HepG2 (cell line): ENCODE measurements at regions not wholly inside any gene's neighbourhood (a gene's known extent, or its start where the extent isn't known, plus 50 kb on each side); places are given as distances from the start of the nearest gene placed in this dataset.

Source experiments
- ATAC-seq: fragments of 200-7000 bp; cut with Tn5 transposase; 3 replicates; pipeline ENCODE4 v1.9.1; 2020; ENCODE audit warnings: mild to moderate bottlenecking, moderate library complexity
- BruUV-seq: library from RNA; stranded (reverse); fragments of 400-500 nt; replicated peaks from 2 replicates; lab custom pipeline; 2021; lab: Mats Ljungman, UMichigan
- CTCF ChIA-PET: fragments of 300-600 bp; formaldehyde crosslinking; extraction: SDS; loops from one replicate; lab custom pipeline; 2021; ENCODE audit warnings: low total read pairs, inconsistent platforms, low intra/inter-chr PET ratio; lab: Yijun Ruan, JAX
- POLR2A ChIA-PET: fragments of 350-600 bp; sonication (Branson Sonifier 250); formaldehyde crosslinking; loops from one replicate; lab custom pipeline; 2020; ENCODE audit warnings: antibody characterized with exemption, inconsistent platforms; lab: Yijun Ruan, JAX
- DNase-seq: peaks from one replicate; pipeline ENCODE4 v3.0.0-alpha.2; 2015; ENCODE audit warnings: low spot score
- FAIRE-seq: peaks from 3 replicates; lab custom pipeline; 2011; peaks lifted over from hg19 to GRCh38; lab: Jason Lieb, UNC
- H2AFZ ChIP-seq: one replicate; pipeline ENCODE4 v1.6.1; 2011; ENCODE audit warnings: low read length, inconsistent platforms
- H3K27ac ChIP-seq: fragments of 300-600 bp; 3 replicates; pipeline ENCODE4 v1.8.0; 2011; ENCODE audit warnings: mixed run types, mild to moderate bottlenecking, mixed read lengths, low read length, inconsistent platforms; ENCODE audit not compliant: insufficient read depth; ENCODE audit errors: extremely low read length
- H3K27me3 ChIP-seq, 2 experiments: fragments of 200-600 bp in 1 of 2; 2 replicates in 1 of 2; 3 replicates in 1 of 2; pipeline versions ENCODE4 v1.6.0 to v1.8.0; 2011; ENCODE audit warnings: low read length in 2 of 2, mild to moderate bottlenecking in 2 of 2, moderate library complexity in 2 of 2, inconsistent platforms in 1 of 2; ENCODE audit not compliant: insufficient read depth in 2 of 2, control insufficient read depth in 1 of 2
- H3K36me3 ChIP-seq, 2 experiments: fragments of 200-600 bp in 1 of 2; replicated peaks in 1 of 2; 2 replicates in 1 of 2; 3 replicates in 1 of 2; pipeline versions ENCODE4 v1.5.1 to v1.8.0; 2011; ENCODE audit warnings: low read length in 2 of 2, inconsistent platforms in 1 of 2; ENCODE audit not compliant: insufficient read depth in 2 of 2, control insufficient read depth in 1 of 2
- H3K4me1 ChIP-seq: 2 replicates; pipeline ENCODE4 v1.5.1; 2012; ENCODE audit warnings: low read length, inconsistent platforms; ENCODE audit not compliant: insufficient read depth
- H3K4me2 ChIP-seq: 2 replicates; pipeline ENCODE4 v1.6.0; 2011; ENCODE audit warnings: low read depth, low read length, inconsistent platforms
- H3K4me3 ChIP-seq, 3 experiments: fragments of 200-600 bp in 1 of 3; sonication (generic), shearing (Covaris generic) in 1 of 3; replicated peaks in 1 of 3; 2 replicates each; pipeline ENCODE4 v1.5.1; 2011 to 2016; ENCODE audit warnings: low read length in 3 of 3, inconsistent platforms in 2 of 3, low read depth in 2 of 3, mild to moderate bottlenecking in 2 of 3, control low read depth in 1 of 3, mixed read lengths in 1 of 3; ENCODE audit not compliant: insufficient read depth in 1 of 3
- H3K79me2 ChIP-seq: one replicate; pipeline ENCODE4 v1.6.1; 2011; ENCODE audit warnings: low read length, inconsistent platforms; ENCODE audit not compliant: insufficient read depth
- H3K9ac ChIP-seq: 2 replicates; pipeline ENCODE4 v1.6.0; 2011; ENCODE audit warnings: mild to moderate bottlenecking, low read depth, low read length, inconsistent platforms; ENCODE audit not compliant: insufficient read depth
- H3K9me3 ChIP-seq: 2 replicates; pipeline ENCODE4 v1.5.1; 2012; ENCODE audit warnings: mild to moderate bottlenecking, low read length
- H4K20me1 ChIP-seq: 2 replicates; pipeline ENCODE4 v1.6.0; 2011; ENCODE audit warnings: inconsistent platforms, mild to moderate bottlenecking, low read length, moderate library complexity; ENCODE audit not compliant: insufficient read depth
- ASH2L ChIP-seq: fragments of 300-600, 200-600 bp; sonication (generic); IDR thresholded peaks from 2 replicates; pipeline ENCODE4 v1.7.0; 2017; ENCODE audit warnings: low read depth, mild to moderate bottlenecking, moderate library complexity, mixed read lengths, low read length; ENCODE audit not compliant: insufficient read length
- BHLHE40 ChIP-seq: IDR thresholded peaks from 2 replicates; pipeline ENCODE4 v1.6.1; 2011; ENCODE audit warnings: low read length, improper control_type of control experiment
- FOXA1 ChIP-seq, 2 experiments: fragments of 450-650 bp in 1 of 2; sonication (generic) in 1 of 2; formaldehyde crosslinking in 1 of 2; IDR thresholded peaks; 2 replicates each; pipeline versions ENCODE4 v1.4.0 to v1.6.1; 2016 to 2020; ENCODE audit warnings: missing genetic modification reagents in 1 of 2
- FOXK2 ChIP-seq: fragments of 450-650 bp; IDR thresholded peaks from 2 replicates; pipeline ENCODE4 v1.6.1; 2016
- HDAC1 ChIP-seq: sonication (generic); formaldehyde crosslinking; IDR thresholded peaks from 2 replicates; pipeline ENCODE4 v1.5.1; 2020; ENCODE audit warnings: mild to moderate bottlenecking, missing genetic modification reagents
- HDAC6 ChIP-seq: fragments of 200-600 bp; sonication (generic); IDR thresholded peaks from 2 replicates; pipeline ENCODE4 v1.7.0; 2017; ENCODE audit warnings: mild to moderate bottlenecking, antibody characterized with exemption, low read length, low read depth
- ISL2 ChIP-seq: sonication (generic); formaldehyde crosslinking; IDR thresholded peaks from 2 replicates; pipeline ENCODE4 v1.5.0; 2020; ENCODE audit warnings: missing genetic modification reagents
- JARID2 ChIP-seq: sonication (generic); formaldehyde crosslinking; IDR thresholded peaks from 2 replicates; pipeline ENCODE4 v1.8.1; 2023; ENCODE audit warnings: missing genetic modification reagents, inconsistent platforms; ENCODE audit not compliant: insufficient replicate concordance
- NCOA5 ChIP-seq: sonication (generic); formaldehyde crosslinking; IDR thresholded peaks from 2 replicates; pipeline ENCODE4 v1.4.0; 2020; ENCODE audit warnings: missing genetic modification reagents
- SMAD9 ChIP-seq: sonication (generic); formaldehyde crosslinking; IDR thresholded peaks from 2 replicates; pipeline ENCODE4 v1.5.1; 2020; ENCODE audit warnings: mild to moderate bottlenecking, missing genetic modification reagents
- ZBTB42 ChIP-seq: sonication (generic); formaldehyde crosslinking; IDR thresholded peaks from 2 replicates; pipeline ENCODE4 v1.5.0; 2020; ENCODE audit warnings: mild to moderate bottlenecking, missing genetic modification reagents
- ZNF549 ChIP-seq: sonication (generic); formaldehyde crosslinking; IDR thresholded peaks from 2 replicates; pipeline ENCODE4 v1.5.0; 2020; ENCODE audit warnings: missing genetic modification reagents
- ZNF75D ChIP-seq: sonication (generic); formaldehyde crosslinking; IDR thresholded peaks from 2 replicates; pipeline ENCODE4 v1.8.1; 2023; ENCODE audit warnings: missing genetic modification reagents, mild to moderate bottlenecking, borderline replicate concordance
- WGBS: methylation state at CpG from one replicate; pipeline ENCODE4 v1.1.6; 2017; ENCODE audit warnings: low lambda C conversion rate; 5-methylcytosine and 5-hydroxymethylcytosine counted together
- in situ Hi-C: cut with HindIII; loops from 2 replicates; pipeline ENCODE4 v1.10.0; 2017; ENCODE audit warnings: low pct_unique_long_range_greater_than_20kb; ENCODE audit not compliant: extremely low pct_ligation_motif_present
- intact Hi-C: fragments of 100-400 bp; cut with micrococcal nuclease; formaldehyde crosslinking; loops from one replicate; pipeline ENCODE4 v1.10.0; 2022; ENCODE audit not compliant: unreplicated experiment
- TF ChIP-seq, protein P1 (sequence below): sonication (generic); formaldehyde crosslinking; IDR thresholded peaks from 2 replicates; pipeline ENCODE4 v1.8.1; 2023; ENCODE audit warnings: mild to moderate bottlenecking, missing genetic modification reagents
- TF ChIP-seq, protein P2 (sequence below): sonication (generic); formaldehyde crosslinking; IDR thresholded peaks from 2 replicates; pipeline ENCODE4 v1.4.0; 2020; ENCODE audit warnings: missing genetic modification reagents
- TF ChIP-seq, protein P3 (sequence below): sonication (generic); formaldehyde crosslinking; IDR thresholded peaks from 2 replicates; pipeline ENCODE4 v1.5.0; 2020; ENCODE audit warnings: mild to moderate bottlenecking, missing genetic modification reagents

DNA sequence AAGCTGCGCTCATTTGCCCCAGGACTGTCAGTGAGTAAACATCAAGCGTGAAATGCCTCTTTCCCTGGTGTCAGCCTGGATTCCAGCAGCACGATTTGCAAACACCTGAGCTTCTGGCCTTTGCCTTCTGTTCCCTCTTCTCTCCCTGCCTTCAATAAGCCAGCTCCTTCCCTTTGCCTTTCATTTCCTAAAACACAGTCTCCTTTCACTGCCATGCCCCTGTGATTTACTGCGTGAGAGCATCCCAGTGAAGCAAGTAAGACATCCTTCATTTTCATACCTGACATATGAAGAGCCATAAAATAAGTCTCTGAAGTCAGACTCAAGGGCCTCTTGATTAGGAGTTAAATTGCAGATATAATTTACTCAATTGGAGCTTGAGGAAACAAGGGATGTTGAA is 681.8 kb downstream of the TYW1 start:
- no peak for FAIRE-seq
- no peak overlapping the region for H3K4me2 ChIP-seq
- H3K79me2 ChIP-seq, result no peaks in the 10 kb centered on the region
- no TSS peak for BruUV-seq
- H3K9ac ChIP-seq, result no peak overlapping the region
- TF ChIP-seq, protein P1, sequence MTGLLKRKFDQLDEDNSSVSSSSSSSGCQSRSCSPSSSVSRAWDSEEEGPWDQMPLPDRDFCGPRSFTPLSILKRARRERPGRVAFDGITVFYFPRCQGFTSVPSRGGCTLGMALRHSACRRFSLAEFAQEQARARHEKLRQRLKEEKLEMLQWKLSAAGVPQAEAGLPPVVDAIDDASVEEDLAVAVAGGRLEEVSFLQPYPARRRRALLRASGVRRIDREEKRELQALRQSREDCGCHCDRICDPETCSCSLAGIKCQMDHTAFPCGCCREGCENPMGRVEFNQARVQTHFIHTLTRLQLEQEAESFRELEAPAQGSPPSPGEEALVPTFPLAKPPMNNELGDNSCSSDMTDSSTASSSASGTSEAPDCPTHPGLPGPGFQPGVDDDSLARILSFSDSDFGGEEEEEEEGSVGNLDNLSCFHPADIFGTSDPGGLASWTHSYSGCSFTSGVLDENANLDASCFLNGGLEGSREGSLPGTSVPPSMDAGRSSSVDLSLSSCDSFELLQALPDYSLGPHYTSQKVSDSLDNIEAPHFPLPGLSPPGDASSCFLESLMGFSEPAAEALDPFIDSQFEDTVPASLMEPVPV (CRISPR knock-in tag), result no peak
- TF ChIP-seq SMAD9 (CRISPR knock-in tag), result no peak
- TF ChIP-seq ZNF549, result no peak
- no peak for TF ChIP-seq BHLHE40
- no peak for TF ChIP-seq HDAC6
- no peak for TF ChIP-seq FOXA1 (IDR thresholded peaks at IDR 0.05)
- no peak for TF ChIP-seq FOXA1 (CRISPR knock-in tag; IDR thresholded peaks at IDR 0.05)
- TF ChIP-seq, protein P2, sequence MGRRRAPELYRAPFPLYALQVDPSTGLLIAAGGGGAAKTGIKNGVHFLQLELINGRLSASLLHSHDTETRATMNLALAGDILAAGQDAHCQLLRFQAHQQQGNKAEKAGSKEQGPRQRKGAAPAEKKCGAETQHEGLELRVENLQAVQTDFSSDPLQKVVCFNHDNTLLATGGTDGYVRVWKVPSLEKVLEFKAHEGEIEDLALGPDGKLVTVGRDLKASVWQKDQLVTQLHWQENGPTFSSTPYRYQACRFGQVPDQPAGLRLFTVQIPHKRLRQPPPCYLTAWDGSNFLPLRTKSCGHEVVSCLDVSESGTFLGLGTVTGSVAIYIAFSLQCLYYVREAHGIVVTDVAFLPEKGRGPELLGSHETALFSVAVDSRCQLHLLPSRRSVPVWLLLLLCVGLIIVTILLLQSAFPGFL (CRISPR knock-in tag), result no peak
- no peak for TF ChIP-seq ZNF75D (CRISPR knock-in tag)
- no peak for TF ChIP-seq NCOA5 (CRISPR knock-in tag)
- no peak for TF ChIP-seq HDAC1 (CRISPR knock-in tag)
- TF ChIP-seq, protein P3, sequence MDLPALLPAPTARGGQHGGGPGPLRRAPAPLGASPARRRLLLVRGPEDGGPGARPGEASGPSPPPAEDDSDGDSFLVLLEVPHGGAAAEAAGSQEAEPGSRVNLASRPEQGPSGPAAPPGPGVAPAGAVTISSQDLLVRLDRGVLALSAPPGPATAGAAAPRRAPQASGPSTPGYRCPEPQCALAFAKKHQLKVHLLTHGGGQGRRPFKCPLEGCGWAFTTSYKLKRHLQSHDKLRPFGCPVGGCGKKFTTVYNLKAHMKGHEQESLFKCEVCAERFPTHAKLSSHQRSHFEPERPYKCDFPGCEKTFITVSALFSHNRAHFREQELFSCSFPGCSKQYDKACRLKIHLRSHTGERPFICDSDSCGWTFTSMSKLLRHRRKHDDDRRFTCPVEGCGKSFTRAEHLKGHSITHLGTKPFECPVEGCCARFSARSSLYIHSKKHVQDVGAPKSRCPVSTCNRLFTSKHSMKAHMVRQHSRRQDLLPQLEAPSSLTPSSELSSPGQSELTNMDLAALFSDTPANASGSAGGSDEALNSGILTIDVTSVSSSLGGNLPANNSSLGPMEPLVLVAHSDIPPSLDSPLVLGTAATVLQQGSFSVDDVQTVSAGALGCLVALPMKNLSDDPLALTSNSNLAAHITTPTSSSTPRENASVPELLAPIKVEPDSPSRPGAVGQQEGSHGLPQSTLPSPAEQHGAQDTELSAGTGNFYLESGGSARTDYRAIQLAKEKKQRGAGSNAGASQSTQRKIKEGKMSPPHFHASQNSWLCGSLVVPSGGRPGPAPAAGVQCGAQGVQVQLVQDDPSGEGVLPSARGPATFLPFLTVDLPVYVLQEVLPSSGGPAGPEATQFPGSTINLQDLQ (CRISPR knock-in tag), result no peak
- no peak for TF ChIP-seq ZBTB42 (CRISPR knock-in tag)
- no peak for TF ChIP-seq ISL2 (CRISPR knock-in tag)
- no peak for TF ChIP-seq ASH2L
- TF ChIP-seq JARID2, result no peak
- TF ChIP-seq FOXK2, result no peak
- TF ChIP-seq, all 625 proteins: peak for 0
- no peak overlapping the region for H3K4me3 ChIP-seq
- ChIA-PET CTCF (no interaction called here), POLR2A (no interaction called here)
- in situ Hi-C loops (no loop called here), intact Hi-C loops (no loop called here)
- no peaks in the 10 kb centered on the region for H3K36me3 ChIP-seq
- no peaks in the 10 kb centered on the region for H3K4me1 ChIP-seq
- H4K20me1 ChIP-seq, result no peaks in the 10 kb centered on the region
- 23% methylated on average over 4 of the region's 4 CpGs for WGBS
- no peak for DNase-seq
- no peaks in the 10 kb centered on the region for H3K27me3 ChIP-seq
- ATAC-seq, result no peak
- no peak overlapping the region for H2AFZ ChIP-seq
- no peaks in the 10 kb centered on the region for H3K9me3 ChIP-seq
- no peak overlapping the region for H3K27ac ChIP-seq
